PC-3 (cell line): ENCODE measurements at regions not wholly inside any gene's neighbourhood (a gene's known extent, or its start where the extent isn't known, plus 50 kb on each side); places are given as distances from the start of the nearest gene placed in this dataset.

Experiments
- ATAC-seq: fragments of 200-7000 bp; cut with Tn5 transposase; 2 replicates; pipeline ENCODE4 v1.9.1; 2020; ENCODE audit warnings: mild to moderate bottlenecking, moderate library complexity
- BruUV-seq: library from RNA; stranded (reverse); fragments of 400-500 nt; replicated peaks from 2 replicates; lab custom pipeline; 2021; lab: Mats Ljungman, UMichigan
- CTCF ChIA-PET: fragments of 300-600 bp; sonication (Branson Sonifier 250); formaldehyde crosslinking; loops from one replicate; lab custom pipeline; 2022; ENCODE audit warnings: antibody characterized with exemption; lab: Charles Lee
- POLR2A ChIA-PET: fragments of 300-600 bp; sonication (Branson Sonifier 250); formaldehyde crosslinking; loops from one replicate; lab custom pipeline; 2022; ENCODE audit warnings: antibody characterized with exemption; ENCODE audit not compliant: unreplicated experiment; lab: Charles Lee
- DNase-seq: peaks from one replicate; pipeline ENCODE4 v3.0.0-alpha.2; 2015
- H2AFZ ChIP-seq: fragments of 300-600 bp; sonication (generic); 2 replicates; pipeline ENCODE4 v1.6.0; 2016; ENCODE audit warnings: antibody characterized with exemption, low read length
- H3F3A ChIP-seq: fragments of 300-600 bp; sonication (generic); one replicate; pipeline ENCODE4 v1.6.0; 2017; ENCODE audit warnings: antibody characterized with exemption, low read length, control low read depth, mild to moderate bottlenecking; ENCODE audit not compliant: unreplicated experiment
- H3K27ac ChIP-seq: fragments of 300-600 bp; sonication (generic); 2 replicates; pipeline ENCODE4 v1.5.1; 2016; ENCODE audit warnings: mild to moderate bottlenecking, low read length
- H3K27me3 ChIP-seq: fragments of 300-600 bp; sonication (generic); 2 replicates; pipeline ENCODE4 v1.6.1; 2016; ENCODE audit warnings: low read length, mixed read lengths
- H3K36me3 ChIP-seq: fragments of 300-600 bp; sonication (generic); 2 replicates; pipeline ENCODE4 v1.6.1; 2016; ENCODE audit warnings: low read depth, mixed run types, low read length, mixed read lengths
- H3K4me1 ChIP-seq: fragments of 300-600 bp; sonication (generic); 2 replicates; pipeline ENCODE4 v1.5.1; 2016; ENCODE audit warnings: low read length; ENCODE audit not compliant: insufficient read depth
- H3K4me2 ChIP-seq: fragments of 300-600 bp; sonication (generic); 2 replicates; pipeline ENCODE4 v1.6.0; 2016; ENCODE audit warnings: low read length
- H3K4me3 ChIP-seq: fragments of 300-600 bp; sonication (generic); 2 replicates; pipeline ENCODE4 v1.5.1; 2016; ENCODE audit warnings: mild to moderate bottlenecking, low read length, mixed read lengths
- H3K79me2 ChIP-seq: fragments of 300-600 bp; sonication (generic); 2 replicates; pipeline ENCODE4 v1.6.1; 2017; ENCODE audit warnings: low read length, mixed read lengths
- H3K9ac ChIP-seq: fragments of 300-600 bp; sonication (generic); 2 replicates; pipeline ENCODE4 v1.6.0; 2016; ENCODE audit warnings: mild to moderate bottlenecking, low read length
- H3K9me2 ChIP-seq: fragments of 300-600 bp; sonication (generic); replicated peaks from 2 replicates; pipeline ENCODE4 v1.6.1; 2016; ENCODE audit warnings: mixed run types, low read length, mixed read lengths
- H3K9me3 ChIP-seq: fragments of 300-600 bp; sonication (generic); 2 replicates; pipeline ENCODE4 v1.6.1; 2016; ENCODE audit warnings: low read length, mixed read lengths
- H4K20me1 ChIP-seq: fragments of 300-600 bp; sonication (generic); 2 replicates; pipeline ENCODE4 v1.6.1; 2016; ENCODE audit warnings: low read length, mixed read lengths
- CTCF ChIP-seq: fragments of 300-600 bp; sonication (generic); conservative IDR thresholded peaks from 2 replicates; pipeline ENCODE4 v1.5.1; 2017; ENCODE audit warnings: antibody characterized with exemption, low read depth, mild to moderate bottlenecking, low read length
- EZH2 ChIP-seq: fragments of 300-600 bp; sonication (generic); IDR thresholded peaks from one replicate; pipeline ENCODE4 v1.6.1; 2017; ENCODE audit warnings: antibody characterized with exemption, mild to moderate bottlenecking, low read length; ENCODE audit not compliant: unreplicated experiment
- EZH2phosphoT487 ChIP-seq: fragments of 300-600 bp; sonication (generic); IDR thresholded peaks from 2 replicates; pipeline ENCODE4 v1.6.1; 2018; ENCODE audit warnings: mild to moderate bottlenecking, antibody characterized with exemption, low read length, borderline replicate concordance
- intact Hi-C: fragments of 100-400 bp; cut with micrococcal nuclease; formaldehyde crosslinking; loops from 2 replicates; pipeline ENCODE4 v1.9.0; 2023

GRCh38 chr3:107117922-107118536 lies 259.2 kb upstream of the CCDC54 start:
- intact Hi-C loops: loop anchor here (1.0 to 5.0 kb wide), 6 partner anchors 53 to 1751 kb away; partner anchors contain the start of gene ALCAM
- H3K9ac ChIP-seq: no peak overlapping the region
- CTCF ChIA-PET: interaction anchor here (0.6 to 1.4 kb wide), 7 partner anchors 13 to 666 kb away, joined by 3 to 6 read pairs (median 3); no protein-coding TSS in a partner anchor
- peak; percentile 74 for ATAC-seq
- no peaks in the 10 kb centered on the region for H4K20me1 ChIP-seq
- no peak overlapping the region for H3K4me3 ChIP-seq
- TF ChIP-seq CTCF: peak; percentile 90
- no peak for TF ChIP-seq EZH2phosphoT487
- H3K79me2 ChIP-seq: no peaks in the 10 kb centered on the region
- no peaks in the 10 kb centered on the region for H3K9me2 ChIP-seq
- POLR2A ChIA-PET: no interaction called here
- no TSS peak for BruUV-seq
- H3K27me3 ChIP-seq: no peaks in the 10 kb centered on the region
- H3K27ac ChIP-seq: no peak overlapping the region
- H2AFZ ChIP-seq: peak overlapping the region; percentile 60
- H3F3A ChIP-seq: no peaks in the 10 kb centered on the region
- H3K4me1 ChIP-seq: peaks cover 9% of the 10 kb centered on the region; the same call in 1 of the 2 replicates
- DNase-seq: peak; percentile 78
- no peaks in the 10 kb centered on the region for H3K9me3 ChIP-seq
- H3K36me3 ChIP-seq: no peaks in the 10 kb centered on the region
- peak overlapping the region; percentile 28; the same call in 1 of the 2 replicates for H3K4me2 ChIP-seq

- ChIA-PET CTCF (no interaction called here), POLR2A (interaction anchor here (0.5 kb wide), 1 partner anchor 1513 kb away, joined by 3 read pairs; no protein-coding TSS in a partner anchor)
- peak; percentile 65 for ATAC-seq
- H3F3A ChIP-seq: no peaks in the 10 kb centered on the region
- H3K27me3 ChIP-seq: no peaks in the 10 kb centered on the region
- BruUV-seq: no TSS peak
- no peak overlapping the region for H3K9ac ChIP-seq
- H3K9me3 ChIP-seq: no peaks in the 10 kb centered on the region
- no peak overlapping the region for H3K27ac ChIP-seq
- no peaks in the 10 kb centered on the region for H3K36me3 ChIP-seq
- no peaks in the 10 kb centered on the region for H3K9me2 ChIP-seq
- DNase-seq: peak; percentile 27
- no peak overlapping the region for H2AFZ ChIP-seq
- H3K4me1 ChIP-seq: no peaks in the 10 kb centered on the region
- H3K79me2 ChIP-seq: no peaks in the 10 kb centered on the region
- no peak overlapping the region for H3K4me2 ChIP-seq
- H4K20me1 ChIP-seq: no peaks in the 10 kb centered on the region
- no peak for TF ChIP-seq EZH2
- intact Hi-C loops: no loop called here
- H3K4me3 ChIP-seq: no peak overlapping the region
Observed at GRCh38 chr3:107124885-107125284, 252.4 kb upstream of the CCDC54 start.

GRCh38 chr3:107128946-107129345 lies 248.3 kb upstream of the CCDC54 start:
- ChIA-PET CTCF (no interaction called here), POLR2A (no interaction called here)
- TF ChIP-seq CTCF: no peak
- no peak for TF ChIP-seq EZH2
- no peak for TF ChIP-seq EZH2phosphoT487
- H3K9me2 ChIP-seq: no peaks in the 10 kb centered on the region
- DNase-seq: no peak
- no peaks in the 10 kb centered on the region for H3K4me1 ChIP-seq
- H3K9ac ChIP-seq: no peak overlapping the region
- no peaks in the 10 kb centered on the region for H3K9me3 ChIP-seq
- no peaks in the 10 kb centered on the region for H4K20me1 ChIP-seq
- no peak overlapping the region for H3K4me2 ChIP-seq
- no peak overlapping the region for H3K4me3 ChIP-seq
- intact Hi-C loops: no loop called here
- no peak overlapping the region for H2AFZ ChIP-seq
- H3F3A ChIP-seq: no peaks in the 10 kb centered on the region
- H3K36me3 ChIP-seq: no peaks in the 10 kb centered on the region
- no TSS peak for BruUV-seq
- no peak overlapping the region for H3K27ac ChIP-seq
- no peak for ATAC-seq
- no peaks in the 10 kb centered on the region for H3K27me3 ChIP-seq
- H3K79me2 ChIP-seq: no peaks in the 10 kb centered on the region
